ENCODE measurements at regions not wholly inside any gene's neighbourhood (a gene's known extent, or its start where the extent isn't known, plus 50 kb on each side); places are given as distances from the start of the nearest gene placed in this dataset.
A peak's percentile ranks its signal among the peaks of the same experiment; 100 is the strongest.
"Not testable (repeated sequence)": the region's sequence is repeated elsewhere in the genome, so short reads cannot be mapped to it uniquely, and the experiment has no call there.

DNA sequence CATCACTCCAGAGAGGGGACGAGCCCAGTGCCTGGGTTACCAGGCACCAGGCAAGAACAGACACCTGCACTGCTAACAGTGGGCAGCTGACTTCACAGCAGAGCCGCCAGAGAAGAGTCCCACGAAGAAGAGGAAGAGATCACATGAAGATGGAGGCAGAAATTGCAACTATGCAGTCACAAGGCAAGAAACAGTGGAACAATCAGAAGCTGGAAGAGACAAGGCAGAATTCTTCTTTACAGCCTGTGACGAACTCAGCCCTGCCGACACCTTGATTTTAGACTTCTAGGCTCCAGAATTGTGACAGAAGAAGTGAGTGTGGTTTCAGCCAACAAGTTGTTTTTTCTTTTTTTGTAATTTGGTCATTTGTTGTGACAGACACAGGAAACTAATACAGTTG, 59.2 kb downstream of the IL12A start:
- Histone ChIP-seq H3K36me3 (ENCODE audit: insufficient read depth, low read length) (no peaks in the 10 kb centered on the region), H3K4me1 (ENCODE audit: insufficient read depth, low read length) (no peaks in the 10 kb centered on the region), H3K4me3 (ENCODE audit: low read length) (no peak overlapping the region), H3K9me3 (ENCODE audit: low read length) (no peaks in the 10 kb centered on the region), H3K27me3 (ENCODE audit: insufficient read depth, low read length, poor library complexity, severe bottlenecking) (no peaks in the 10 kb centered on the region), H3K27ac (ENCODE audit: low read depth, low read length) (no peak overlapping the region)
- no peak overlapping the region for H3K27ac Mint-ChIP-seq
- peaks cover 3 to 7% of the 10 kb centered on the region in 2 donors for H3K27me3 Mint-ChIP-seq
- no peak for DNase-seq
- CTCF ChIA-PET: no interaction called here
- H3K4me3 Mint-ChIP-seq: no peak overlapping the region
- no peaks in the 10 kb centered on the region for H3K4me1 Mint-ChIP-seq
- peaks cover 0 to 4% (median 2%) of the 10 kb centered on the region in 5 donors for H3K9me3 Mint-ChIP-seq
- POLR2A ChIA-PET: no interaction called here
- no peaks in the 10 kb centered on the region for H3K36me3 Mint-ChIP-seq

DNA sequence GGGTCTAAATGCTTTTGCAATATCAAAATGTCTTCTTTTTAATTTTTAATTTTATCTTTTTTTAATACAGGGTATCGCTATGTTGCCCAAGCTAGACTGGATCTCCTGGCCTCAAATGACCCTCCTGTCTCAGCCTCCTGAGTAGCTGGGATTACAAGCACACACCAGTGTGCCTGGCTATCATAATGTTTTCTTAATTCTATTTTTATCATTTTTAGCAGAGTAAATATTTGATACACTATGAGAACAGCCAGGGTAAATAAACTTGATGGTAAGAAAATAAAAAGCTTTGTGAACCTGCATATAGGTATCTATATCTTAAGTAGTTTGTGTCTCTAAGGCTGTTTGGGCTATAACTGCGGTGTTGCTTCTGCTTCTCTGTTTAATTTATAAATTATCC, 60.4 kb downstream of the IL12A start:
- DNase-seq: no peak
- Histone ChIP-seq H3K4me1 (ENCODE audit: insufficient read depth, low read length) (no peaks in the 10 kb centered on the region), H3K27ac (ENCODE audit: low read depth, low read length) (no peak overlapping the region), H3K9me3 (ENCODE audit: low read length) (no peaks in the 10 kb centered on the region), H3K27me3 (ENCODE audit: insufficient read depth, low read length, poor library complexity, severe bottlenecking) (no peaks in the 10 kb centered on the region), H3K36me3 (ENCODE audit: insufficient read depth, low read length) (no peaks in the 10 kb centered on the region), H3K4me3 (ENCODE audit: low read length) (no peak overlapping the region)
- Mint-ChIP-seq H3K27ac (peak overlapping the region in 1 of 8 donors; percentile 37), H3K9me3 (no peaks in the 10 kb centered on the region), H3K36me3 (no peaks in the 10 kb centered on the region), H3K4me3 (no peak overlapping the region), H3K4me1 (no peaks in the 10 kb centered on the region), H3K27me3 (peaks cover 3 to 12% of the 10 kb centered on the region in 2 donors)
- ChIA-PET CTCF (no interaction called here), POLR2A (no interaction called here)

DNA sequence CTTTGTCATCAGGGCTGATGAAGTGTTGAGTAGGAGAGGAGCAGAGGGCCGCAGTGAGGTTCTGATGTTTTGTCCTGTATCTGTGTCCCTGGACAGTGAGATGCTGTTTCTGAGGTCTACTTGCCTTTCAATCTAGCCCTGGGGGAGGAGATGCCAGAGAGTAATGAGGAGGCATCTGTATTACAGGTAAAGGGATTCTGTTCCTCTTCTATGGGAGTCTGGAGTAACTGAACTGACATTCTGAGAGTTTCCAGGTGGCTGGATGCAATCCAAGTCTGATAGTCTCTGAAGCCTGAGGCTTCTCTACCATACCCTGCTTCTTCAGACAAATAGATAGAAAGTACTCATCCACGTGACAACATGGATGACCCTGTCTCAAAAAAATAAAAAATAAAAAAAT, 60.9 kb downstream of the IL12A start:
- POLR2A ChIA-PET: no interaction called here
- H3K36me3 ChIP-seq (ENCODE audit: insufficient read depth, low read length): no peaks in the 10 kb centered on the region
- H3K27ac Mint-ChIP-seq: peak overlapping the region in 1 of 8 donors; percentile 37
- H3K9me3 Mint-ChIP-seq: no peaks in the 10 kb centered on the region
- CTCF ChIA-PET: interaction anchor here (0.6 kb wide), 1 partner anchor 1920 kb away, joined by 3 read pairs; no protein-coding TSS in a partner anchor
- H3K4me3 ChIP-seq (ENCODE audit: low read length): no peak overlapping the region
- H3K9me3 ChIP-seq (ENCODE audit: low read length): no peaks in the 10 kb centered on the region
- H3K27me3 Mint-ChIP-seq: peaks cover 5 to 12% of the 10 kb centered on the region in 2 donors
- no peaks in the 10 kb centered on the region for H3K36me3 Mint-ChIP-seq
- no peaks in the 10 kb centered on the region for H3K4me1 ChIP-seq (ENCODE audit: insufficient read depth, low read length)
- no peaks in the 10 kb centered on the region for H3K4me1 Mint-ChIP-seq
- no peak overlapping the region for H3K27ac ChIP-seq (ENCODE audit: low read depth, low read length)
- no peaks in the 10 kb centered on the region for H3K27me3 ChIP-seq (ENCODE audit: insufficient read depth, low read length, poor library complexity, severe bottlenecking)
- no peak overlapping the region for H3K4me3 Mint-ChIP-seq
- DNase-seq: no peak

DNA sequence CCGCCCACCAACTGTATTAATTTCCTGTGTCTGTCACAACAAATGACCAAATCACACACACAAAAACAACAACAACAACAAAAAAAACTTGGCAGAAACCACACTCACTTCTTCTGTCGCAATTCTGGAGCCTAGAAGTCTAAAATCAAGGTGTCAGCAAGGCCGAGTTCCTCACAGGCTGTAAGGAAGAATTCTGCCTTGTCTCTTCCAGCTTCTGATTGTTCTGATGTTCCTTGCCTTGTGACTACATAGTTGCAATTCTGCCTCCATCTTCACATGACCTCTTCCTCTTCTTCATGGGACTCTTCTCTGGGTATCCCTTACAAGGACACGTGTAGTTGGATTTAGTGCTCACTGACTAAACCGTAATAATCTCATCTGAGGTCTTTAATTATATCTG, 61.4 kb downstream of the IL12A start:
- Histone ChIP-seq H3K27ac (ENCODE audit: low read depth, low read length) (no peak overlapping the region), H3K4me1 (ENCODE audit: insufficient read depth, low read length) (no peaks in the 10 kb centered on the region), H3K9me3 (ENCODE audit: low read length) (no peaks in the 10 kb centered on the region), H3K27me3 (ENCODE audit: insufficient read depth, low read length, poor library complexity, severe bottlenecking) (no peaks in the 10 kb centered on the region), H3K36me3 (ENCODE audit: insufficient read depth, low read length) (no peaks in the 10 kb centered on the region), H3K4me3 (ENCODE audit: low read length) (no peak overlapping the region)
- Mint-ChIP-seq H3K4me3 (no peak overlapping the region), H3K27me3 (peaks cover 9 to 12% of the 10 kb centered on the region in 2 donors), H3K36me3 (no peaks in the 10 kb centered on the region), H3K27ac (no peak overlapping the region), H3K9me3 (no peaks in the 10 kb centered on the region), H3K4me1 (no peaks in the 10 kb centered on the region)
- no peak for DNase-seq
- ChIA-PET POLR2A (no interaction called here), CTCF (interaction anchor here (0.6 kb wide), 1 partner anchor 1920 kb away, joined by 3 read pairs; no protein-coding TSS in a partner anchor)

DNA sequence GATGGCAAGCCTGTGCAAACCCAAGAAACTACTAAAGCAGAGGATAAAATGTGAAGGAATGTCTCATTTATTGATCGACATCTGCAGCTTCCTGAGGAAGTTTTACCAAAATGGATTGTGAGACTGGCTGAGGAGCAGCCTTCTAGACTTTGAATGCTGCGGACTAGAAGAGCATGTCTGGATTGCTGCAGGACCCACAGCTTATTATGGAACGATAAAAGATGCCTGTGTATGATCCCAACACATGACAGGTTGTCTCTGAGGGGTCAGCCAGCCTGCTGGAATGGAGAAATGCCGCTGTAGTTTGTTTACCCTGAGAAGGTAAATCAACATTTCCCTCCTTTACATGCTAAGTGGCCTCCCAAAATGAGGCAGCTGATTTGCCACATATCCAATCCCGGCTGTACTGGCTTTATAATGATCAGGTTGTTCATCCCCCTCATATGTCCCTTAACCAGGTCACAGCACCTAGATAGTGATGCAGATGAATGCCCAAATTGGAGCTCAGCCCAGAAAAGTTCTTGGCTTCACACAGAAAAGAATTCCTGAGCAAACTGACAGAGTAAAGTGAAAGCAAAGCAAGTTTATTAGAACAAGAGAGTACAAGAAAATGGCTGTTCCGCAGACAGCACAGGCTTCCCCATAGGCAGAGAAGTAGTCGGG, 63.9 kb downstream of the IL12A start:
- no peaks in the 10 kb centered on the region for H3K4me1 Mint-ChIP-seq
- H3K4me3 Mint-ChIP-seq: no peak overlapping the region
- no peaks in the 10 kb centered on the region for H3K36me3 ChIP-seq (ENCODE audit: insufficient read depth, low read length)
- no peaks in the 10 kb centered on the region for H3K4me1 ChIP-seq (ENCODE audit: insufficient read depth, low read length)
- CTCF ChIA-PET: no interaction called here
- no peaks in the 10 kb centered on the region for H3K9me3 Mint-ChIP-seq
- no peak overlapping the region for H3K27ac Mint-ChIP-seq
- no peaks in the 10 kb centered on the region for H3K27me3 ChIP-seq (ENCODE audit: insufficient read depth, low read length, poor library complexity, severe bottlenecking)
- H3K9me3 ChIP-seq (ENCODE audit: low read length): no peaks in the 10 kb centered on the region
- POLR2A ChIA-PET: no interaction called here
- no peak overlapping the region for H3K4me3 ChIP-seq (ENCODE audit: low read length)
- H3K27ac ChIP-seq (ENCODE audit: low read depth, low read length): no peak overlapping the region
- no peaks in the 10 kb centered on the region for H3K36me3 Mint-ChIP-seq
- H3K27me3 Mint-ChIP-seq: peaks cover 12 to 13% of the 10 kb centered on the region in 2 donors
- no peak for DNase-seq

DNA sequence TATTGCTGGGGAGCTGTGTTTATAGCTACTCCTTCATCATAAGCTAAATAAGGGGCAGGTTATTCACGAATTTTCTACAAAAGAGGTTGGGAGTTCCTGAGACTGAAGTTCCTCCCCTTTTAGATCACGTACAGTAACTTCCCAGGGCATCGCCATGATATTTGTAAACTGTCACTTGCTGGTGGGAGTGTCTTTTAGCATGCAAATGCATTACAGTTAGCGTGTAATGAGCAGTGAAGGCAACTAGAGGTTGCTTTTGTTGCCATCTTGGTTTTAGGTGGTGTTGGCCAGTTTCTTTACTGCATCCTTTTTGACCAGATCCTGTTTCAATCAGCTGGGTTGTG, 64.4 kb downstream of the IL12A start:
- Histone ChIP-seq H3K27ac (ENCODE audit: low read depth, low read length) (no peak overlapping the region), H3K27me3 (ENCODE audit: insufficient read depth, low read length, poor library complexity, severe bottlenecking) (no peaks in the 10 kb centered on the region), H3K4me3 (ENCODE audit: low read length) (no peak overlapping the region), H3K4me1 (ENCODE audit: insufficient read depth, low read length) (no peaks in the 10 kb centered on the region), H3K36me3 (ENCODE audit: insufficient read depth, low read length) (no peaks in the 10 kb centered on the region), H3K9me3 (ENCODE audit: low read length) (no peaks in the 10 kb centered on the region)
- H3K9me3 Mint-ChIP-seq: no peaks in the 10 kb centered on the region
- POLR2A ChIA-PET: no interaction called here
- H3K27ac Mint-ChIP-seq: no peak overlapping the region
- no peaks in the 10 kb centered on the region for H3K4me1 Mint-ChIP-seq
- no peak overlapping the region for H3K4me3 Mint-ChIP-seq
- no peak for DNase-seq
- H3K27me3 Mint-ChIP-seq: peaks cover 12 to 13% of the 10 kb centered on the region in 2 donors
- CTCF ChIA-PET: no interaction called here
- no peaks in the 10 kb centered on the region for H3K36me3 Mint-ChIP-seq

DNA sequence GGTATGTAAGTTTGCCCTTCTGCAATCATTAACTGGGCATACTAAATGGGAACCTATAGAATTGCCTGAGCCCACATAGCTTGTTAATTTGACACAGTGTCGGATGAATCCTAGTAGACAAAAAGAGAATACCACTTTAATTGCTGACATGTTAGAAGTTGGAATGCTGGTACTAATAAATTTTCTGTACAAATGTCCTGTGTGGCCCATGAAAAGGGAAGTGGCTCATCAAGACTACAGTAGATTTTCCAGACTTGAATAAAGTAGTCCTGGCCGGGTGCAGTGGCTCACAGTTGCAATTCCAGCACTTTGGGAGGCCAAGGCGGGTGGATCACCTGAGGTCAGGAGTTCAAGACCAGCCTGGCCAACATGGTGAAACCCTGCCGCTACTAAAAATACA, 66.2 kb downstream of the IL12A start:
- H3K4me3 ChIP-seq (ENCODE audit: low read length); H3K27ac ChIP-seq (ENCODE audit: low read depth, low read length); H3K36me3 ChIP-seq (ENCODE audit: insufficient read depth, low read length); H3K9me3 Mint-ChIP-seq; H3K4me1 Mint-ChIP-seq; H3K27ac Mint-ChIP-seq; H3K27me3 ChIP-seq (ENCODE audit: insufficient read depth, low read length, poor library complexity, severe bottlenecking); H3K9me3 ChIP-seq (ENCODE audit: low read length); POLR2A ChIA-PET; DNase-seq; H3K36me3 Mint-ChIP-seq; CTCF ChIA-PET; H3K4me3 Mint-ChIP-seq; H3K4me1 ChIP-seq (ENCODE audit: insufficient read depth, low read length): not testable (repeated sequence)
- peaks cover 12 to 15% of the 10 kb centered on the region in 2 donors for H3K27me3 Mint-ChIP-seq

DNA sequence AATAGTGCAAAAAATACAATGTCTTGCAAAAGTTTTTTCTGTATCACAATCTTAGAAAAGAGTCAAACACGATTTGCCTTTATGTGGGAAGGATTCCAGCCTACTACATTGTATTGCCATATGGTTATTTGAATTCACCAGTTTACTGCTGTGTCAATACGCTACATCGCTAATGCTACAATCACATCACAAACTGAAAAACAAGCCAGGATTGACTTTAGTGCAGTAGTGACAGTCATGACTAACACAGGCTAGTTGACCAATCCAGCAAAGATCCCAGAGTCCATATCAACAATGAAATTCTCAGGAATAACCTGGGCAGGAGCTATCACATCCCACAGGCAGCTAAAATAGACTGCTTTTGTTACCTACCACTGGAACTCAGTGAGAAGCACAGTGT, 67.0 kb downstream of the IL12A start:
- ChIA-PET CTCF (no interaction called here), POLR2A (no interaction called here)
- Histone ChIP-seq H3K4me3 (ENCODE audit: low read length) (no peak overlapping the region), H3K9me3 (ENCODE audit: low read length) (no peaks in the 10 kb centered on the region), H3K27me3 (ENCODE audit: insufficient read depth, low read length, poor library complexity, severe bottlenecking) (no peaks in the 10 kb centered on the region), H3K36me3 (ENCODE audit: insufficient read depth, low read length) (no peaks in the 10 kb centered on the region), H3K27ac (ENCODE audit: low read depth, low read length) (no peak overlapping the region), H3K4me1 (ENCODE audit: insufficient read depth, low read length) (no peaks in the 10 kb centered on the region)
- H3K36me3 Mint-ChIP-seq: no peaks in the 10 kb centered on the region
- no peaks in the 10 kb centered on the region for H3K9me3 Mint-ChIP-seq
- peaks cover 12 to 15% of the 10 kb centered on the region in 2 donors for H3K27me3 Mint-ChIP-seq
- no peak for DNase-seq
- no peaks in the 10 kb centered on the region for H3K4me1 Mint-ChIP-seq
- H3K4me3 Mint-ChIP-seq: no peak overlapping the region
- no peak overlapping the region for H3K27ac Mint-ChIP-seq

DNA sequence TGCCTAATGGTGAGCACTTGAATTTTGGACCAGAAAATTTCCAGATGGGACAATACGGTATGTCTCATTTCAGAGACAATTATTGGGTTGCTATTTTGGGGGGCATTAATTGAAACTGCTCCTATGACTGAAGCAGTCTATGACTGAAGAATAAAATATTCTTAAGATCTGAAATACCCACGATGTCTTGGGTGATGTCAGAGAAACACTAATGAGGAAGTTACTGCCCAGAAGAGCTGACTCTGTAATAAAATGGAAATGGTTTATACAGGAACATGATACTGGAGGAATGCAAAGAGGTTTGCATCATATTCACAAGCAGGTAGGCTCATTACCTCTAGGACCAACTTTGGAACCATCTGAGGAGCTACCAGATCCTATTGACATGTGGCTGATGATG, 68.7 kb downstream of the IL12A start:
- Histone ChIP-seq H3K4me1 (ENCODE audit: insufficient read depth, low read length) (no peaks in the 10 kb centered on the region), H3K27ac (ENCODE audit: low read depth, low read length) (no peak overlapping the region), H3K36me3 (ENCODE audit: insufficient read depth, low read length) (no peaks in the 10 kb centered on the region), H3K27me3 (ENCODE audit: insufficient read depth, low read length, poor library complexity, severe bottlenecking) (no peaks in the 10 kb centered on the region), H3K9me3 (ENCODE audit: low read length) (no peaks in the 10 kb centered on the region), H3K4me3 (ENCODE audit: low read length) (no peak overlapping the region)
- Mint-ChIP-seq H3K36me3 (no peaks in the 10 kb centered on the region), H3K27ac (no peak overlapping the region), H3K9me3 (no peaks in the 10 kb centered on the region), H3K27me3 (peaks cover 9 to 12% of the 10 kb centered on the region in 2 donors), H3K4me3 (no peak overlapping the region), H3K4me1 (peaks cover 4 to 7% (median 5%) of the 10 kb centered on the region in 3 donors)
- CTCF ChIA-PET: no interaction called here
- POLR2A ChIA-PET: no interaction called here
- DNase-seq: no peak

Data from CD8-positive, alpha-beta memory T cell (primary cell).